NCI-H1417 (cell line): ENCODE measurements at regions not wholly inside any gene's neighbourhood (a gene's known extent, or its start where the extent isn't known, plus 50 kb on each side); places are given as distances from the start of the nearest gene placed in this dataset.

Experiments
- DNase-seq, 3 experiments: peaks; one replicate each; lab custom pipeline; 2025; lab: John Stamatoyannopoulos, UW

- no peak for DNase-seq
These were observed 131.1 kb downstream of the CRYBB2 start for GRCh38 chr22:25350551-25350971.

- DNase-seq = no peak
These were observed 132.3 kb downstream of the CRYBB2 start for GRCh38 chr22:25351631-25352293.

GRCh38 chr22:25352294-25352680 is 132.8 kb downstream of the CRYBB2 start:
- no peak for DNase-seq

GRCh38 chr22:25353516-25354445 is 134.3 kb downstream of the CRYBB2 start:
- DNase-seq = no peak

- DNase-seq = no peak
These were observed 135.0 kb downstream of the CRYBB2 start for GRCh38 chr22:25354456-25354855.

- no peak for DNase-seq
These were observed 137.7 kb downstream of the CRYBB2 start for GRCh38 chr22:25357132-25357455.

GRCh38 chr22:25357606-25358420 is 138.4 kb downstream of the CRYBB2 start:
- no peak for DNase-seq

- no peak for DNase-seq
These were observed 139.2 kb downstream of the CRYBB2 start for GRCh38 chr22:25358421-25359170.

- no peak for DNase-seq
These were observed 140.3 kb downstream of the CRYBB2 start for GRCh38 chr22:25359601-25360261.

- no peak for DNase-seq
These were observed 141.0 kb downstream of the CRYBB2 start for GRCh38 chr22:25360411-25360810.

GRCh38 chr22:25360891-25361645 is 141.6 kb downstream of the CRYBB2 start:
- DNase-seq = no peak

GRCh38 chr22:25361899-25362214 is 142.4 kb downstream of the CRYBB2 start:
- no peak for DNase-seq

- peak; percentile 31 to 64 (median 36) for DNase-seq
These were observed 142.9 kb downstream of the CRYBB2 start for GRCh38 chr22:25362215-25362882.

GRCh38 chr22:25362883-25363240 is 143.4 kb downstream of the CRYBB2 start:
- DNase-seq = no peak

- no peak for DNase-seq
These were observed 144.0 kb downstream of the CRYBB2 start for GRCh38 chr22:25363474-25363873.

- DNase-seq = no peak
These were observed 144.8 kb downstream of the CRYBB2 start for GRCh38 chr22:25364281-25364680.

GRCh38 chr22:25364736-25365241 is 145.3 kb downstream of the CRYBB2 start:
- DNase-seq = no peak

- DNase-seq = no peak
These were observed 146.2 kb downstream of the CRYBB2 start for GRCh38 chr22:25365491-25366261.

- no peak for DNase-seq
These were observed 147.0 kb downstream of the CRYBB2 start for GRCh38 chr22:25366408-25366807.
